Frontal cortex (tissue), 3 donors: ENCODE measurements at regions not wholly inside any gene's neighbourhood (a gene's known extent, or its start where the extent isn't known, plus 50 kb on each side); places are given as distances from the start of the nearest gene placed in this dataset.

Source experiments
- DNase-seq, 2 donors: peaks; one replicate each; pipeline ENCODE4 v3.0.0; 2012; ENCODE audit warnings: low spot score in 2 of 2
- FAIRE-seq: peaks from 2 replicates; lab custom pipeline; 2012; peaks lifted over from hg19 to GRCh38; lab: Jason Lieb, UNC
- donor health status: control.
- donor health status: control.
- donor health status: control.

DNA sequence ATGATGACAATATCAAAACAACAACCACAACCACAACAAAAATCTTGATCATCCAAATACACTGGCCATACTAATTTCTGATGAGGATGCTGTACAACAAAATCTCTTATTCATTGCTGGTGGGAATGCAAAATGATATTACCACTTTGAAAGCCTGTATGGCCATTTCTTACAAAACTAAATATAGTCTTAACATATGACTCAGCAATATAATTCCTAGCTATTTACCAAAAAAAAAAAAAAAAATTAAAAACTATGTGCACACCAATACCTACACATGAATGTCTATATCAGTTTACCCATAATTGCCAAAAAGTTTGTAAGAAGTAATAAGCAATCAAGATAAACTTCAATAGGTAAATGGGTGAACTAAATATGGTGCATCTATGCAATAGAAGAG, 1379.7 kb downstream of the CDH11 start:
- DNase-seq (no peak), FAIRE-seq (no peak)

DNA sequence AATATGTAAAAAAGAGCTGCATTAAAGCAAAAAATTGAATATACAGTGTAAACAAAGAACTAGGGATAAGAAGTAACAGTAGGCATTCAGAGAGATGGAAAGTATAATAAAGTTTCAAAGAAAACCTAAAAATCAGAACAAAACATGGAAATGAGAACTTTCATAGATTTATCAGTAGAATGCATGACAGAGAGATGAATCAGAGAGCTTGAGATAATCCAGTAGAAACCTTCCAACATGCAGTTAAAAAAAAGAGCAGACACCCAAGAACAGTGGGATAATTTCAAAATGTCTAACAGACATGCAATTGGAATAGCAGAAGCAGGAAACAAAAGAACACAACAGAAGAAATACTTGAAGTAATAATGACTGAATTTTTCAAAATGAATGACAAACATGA, 1384.2 kb downstream of the CDH11 start:
- FAIRE-seq (no peak), DNase-seq (no peak)

DNA sequence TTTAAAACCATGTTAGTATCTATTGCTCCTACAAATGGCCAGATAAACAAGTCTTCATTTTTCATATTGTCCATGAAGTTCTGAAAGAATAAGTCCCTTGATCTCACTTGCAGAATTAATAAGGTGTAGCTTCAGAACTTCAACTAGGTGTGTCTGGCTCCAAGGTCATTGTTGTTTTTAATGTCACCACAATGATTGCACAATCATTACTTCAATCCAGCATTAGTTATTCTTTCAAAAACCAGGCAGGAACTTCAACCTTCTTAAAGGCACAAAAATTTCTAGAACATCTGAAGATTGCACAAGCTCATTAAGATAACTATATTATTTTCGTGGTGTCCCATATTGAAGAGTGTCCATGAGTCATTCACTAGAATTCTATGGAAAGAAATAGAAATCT, 1386.4 kb downstream of the CDH11 start:
- FAIRE-seq, result no peak

DNA sequence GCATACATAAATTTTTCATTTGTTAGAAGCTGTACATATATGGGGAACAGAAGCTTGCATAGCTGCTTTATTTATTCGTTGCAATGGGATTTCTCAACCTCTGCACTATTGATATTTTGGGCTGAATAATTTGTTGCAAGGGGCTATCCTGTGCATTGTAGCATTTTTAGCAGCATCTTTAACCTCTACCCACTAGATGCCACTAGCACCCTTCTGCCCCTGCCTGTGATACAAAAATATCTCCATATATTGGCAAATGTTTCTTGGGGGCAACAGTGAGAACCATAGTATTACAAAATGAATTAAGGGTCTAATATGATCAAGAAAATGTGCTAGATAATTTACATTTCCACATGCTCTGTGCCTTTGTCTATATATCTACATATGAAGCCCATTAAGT, 1401.0 kb downstream of the CDH11 start:
- FAIRE-seq, result no peak

More for the DNA sequence above, 1386.4 kb downstream of the CDH11 start:
- DNase-seq, result no peak

DNA sequence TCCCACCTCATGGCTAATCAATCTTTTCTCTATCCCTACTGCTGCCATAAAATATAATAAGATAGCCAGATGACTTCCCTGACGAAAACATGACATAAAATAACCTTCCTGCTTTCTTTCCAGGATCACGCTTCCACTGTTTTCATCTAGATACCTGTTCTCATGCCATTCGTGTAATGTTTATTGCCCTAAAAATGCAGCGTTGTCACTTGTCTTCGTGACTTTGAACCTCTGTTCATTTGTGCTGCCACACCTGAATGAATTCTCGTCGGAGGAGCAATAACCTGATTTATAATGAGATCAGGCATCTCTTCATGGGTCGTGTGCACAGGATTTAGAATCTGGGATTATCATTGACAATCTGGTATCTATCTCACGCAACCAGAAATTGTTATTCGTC, 1401.9 kb downstream of the CDH11 start:
- FAIRE-seq (no peak), DNase-seq (no peak)

More for the DNA sequence above, 1401.0 kb downstream of the CDH11 start:
- no peak for DNase-seq

DNA sequence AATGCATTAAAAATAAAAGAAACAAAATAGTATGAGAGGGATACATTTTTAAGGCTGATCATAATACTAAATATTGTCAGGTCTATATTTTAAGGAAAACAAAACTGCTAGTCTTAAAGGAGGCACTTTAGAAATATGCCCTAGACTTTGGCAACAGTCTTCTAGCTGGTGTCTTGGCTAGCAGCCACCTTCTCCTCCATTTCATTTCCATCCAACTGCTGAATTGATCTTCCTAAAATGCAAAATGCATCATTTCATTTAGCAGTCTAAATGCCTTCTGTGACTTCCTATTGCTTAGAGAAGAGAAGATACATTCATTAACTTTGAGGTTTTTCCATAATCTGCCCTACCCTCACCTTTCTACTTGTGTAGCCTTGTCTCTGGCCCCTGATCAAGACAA, 1404.1 kb downstream of the CDH11 start:
- DNase-seq (no peak), FAIRE-seq (no peak)

DNA sequence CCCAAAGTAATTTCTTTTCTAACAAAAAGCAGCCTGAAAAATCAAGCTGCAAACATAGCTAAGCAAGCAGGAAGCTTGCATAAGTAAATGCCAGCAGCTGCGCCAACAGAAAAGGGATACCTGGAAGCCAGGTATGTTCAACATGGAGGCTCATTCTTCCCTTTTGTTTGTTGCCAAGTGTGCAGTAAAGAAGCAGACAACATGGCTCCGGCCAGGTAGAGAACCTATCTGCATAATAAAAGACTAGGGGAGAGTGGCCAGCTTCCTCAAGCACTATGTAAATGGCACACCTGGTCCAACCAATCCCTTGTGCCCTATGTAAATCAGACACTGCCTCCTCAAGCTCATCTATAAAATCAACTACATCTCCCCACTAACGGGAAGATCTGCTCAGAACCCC, 1407.0 kb downstream of the CDH11 start:
- FAIRE-seq, result no peak

DNA sequence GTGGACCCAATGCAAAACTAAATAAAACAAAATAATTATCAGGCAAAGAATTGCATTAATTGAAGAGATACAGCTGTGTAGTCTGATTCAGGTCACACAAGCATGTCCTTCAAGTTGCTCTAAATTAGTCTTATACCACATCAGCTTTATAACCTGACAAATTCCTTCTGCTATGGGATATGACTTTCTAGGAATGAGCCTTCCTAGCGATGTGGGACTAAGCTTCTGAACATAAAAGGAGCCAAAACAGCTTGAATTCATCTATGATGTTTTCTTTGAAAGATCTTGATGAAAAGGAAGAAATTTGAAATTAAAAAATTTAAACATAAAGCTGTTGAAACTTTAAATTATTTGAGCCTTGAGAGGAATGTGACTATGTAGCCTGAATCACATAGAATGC, 1409.1 kb downstream of the CDH11 start:
- DNase-seq, result no peak
- FAIRE-seq, result no peak

More for the DNA sequence above, 1407.0 kb downstream of the CDH11 start:
- DNase-seq, result no peak

DNA sequence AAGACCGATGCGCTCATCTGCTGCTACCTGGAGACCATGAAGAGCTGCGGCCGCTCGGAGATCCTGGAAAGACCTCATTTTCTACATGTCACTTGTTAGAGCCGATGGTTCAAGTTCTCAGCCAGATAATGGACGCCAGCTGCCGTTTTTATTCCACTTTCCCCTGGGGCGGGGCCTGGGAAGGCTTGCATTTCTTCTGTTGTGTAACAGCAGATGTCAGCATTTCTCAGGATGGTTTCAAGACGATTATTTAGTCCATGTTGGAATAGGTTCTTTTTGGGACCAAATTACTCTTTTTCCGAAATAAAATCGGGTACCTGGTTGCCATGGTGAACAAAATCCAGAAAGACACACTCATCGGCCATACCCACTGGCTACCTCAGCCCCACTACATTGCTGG, 1418.3 kb downstream of the CDH11 start:
- DNase-seq (no peak), FAIRE-seq (no peak)

DNA sequence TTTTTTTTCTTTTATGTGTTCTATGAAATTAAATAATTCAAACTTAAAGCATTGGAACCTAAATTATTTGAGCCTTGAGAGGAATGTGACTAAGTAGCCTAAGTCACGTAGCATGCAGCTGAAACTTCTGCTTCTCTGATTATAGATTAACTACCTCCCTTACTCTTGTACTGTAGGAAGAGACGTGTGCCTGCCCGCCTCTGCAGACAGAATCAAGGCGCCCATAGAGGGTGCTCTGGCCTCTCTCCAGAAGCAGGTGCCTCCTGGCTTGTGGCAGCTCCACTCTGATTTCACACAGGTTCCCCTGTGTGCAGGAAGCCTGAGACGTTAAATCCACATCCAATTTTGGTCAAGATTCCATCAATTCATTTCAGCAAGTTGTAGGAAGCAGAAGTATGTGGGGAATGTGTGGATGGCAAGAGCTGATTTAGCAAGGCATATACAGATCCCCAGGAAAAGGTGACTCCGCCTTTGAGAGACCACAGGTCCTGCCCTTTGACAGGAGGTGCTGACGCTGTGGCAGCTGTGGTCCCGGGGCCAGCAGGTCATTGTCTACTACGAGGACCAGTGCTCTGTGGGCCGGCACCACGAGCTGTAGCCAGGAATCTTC, 1418.8 kb downstream of the CDH11 start:
- FAIRE-seq (no peak), DNase-seq (no peak)

DNA sequence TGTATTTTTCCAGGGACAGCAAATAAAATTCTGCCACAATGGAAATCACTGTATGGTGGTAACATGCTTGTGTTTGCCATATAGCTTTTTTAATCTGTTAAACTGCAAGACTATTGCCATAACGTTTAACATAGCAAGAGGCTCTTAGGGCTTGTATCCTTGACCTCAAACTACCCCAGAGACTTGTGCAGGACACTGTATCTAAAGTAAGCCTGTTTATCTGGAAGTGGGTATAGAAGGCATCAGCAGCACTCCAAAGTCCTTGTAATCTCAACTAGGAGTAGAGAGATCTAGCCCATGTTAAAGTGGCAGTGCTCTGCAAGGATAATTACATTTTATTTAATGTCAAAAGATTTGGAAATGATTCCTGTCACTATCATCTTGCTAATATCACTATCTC, 1424.1 kb downstream of the CDH11 start:
- DNase-seq (no peak), FAIRE-seq (no peak)

DNA sequence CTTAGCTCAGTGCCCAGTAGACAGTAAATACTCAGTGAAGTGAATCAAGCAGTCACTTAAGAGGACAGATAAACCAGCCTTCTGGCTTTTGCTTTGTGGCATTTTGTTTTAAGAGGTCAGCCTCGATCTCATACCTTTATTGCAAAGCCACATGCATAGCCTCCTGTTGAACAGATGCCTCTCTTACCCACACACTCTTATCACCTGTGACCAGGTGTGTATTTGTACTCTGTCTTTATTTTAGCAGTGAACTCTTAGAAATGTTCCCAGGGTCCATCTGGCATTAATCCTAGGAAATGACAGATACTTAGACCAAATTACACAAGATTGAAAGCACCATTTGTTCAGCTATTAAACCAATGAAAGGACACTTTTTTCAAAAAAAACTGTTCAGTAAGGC, 1426.5 kb downstream of the CDH11 start:
- no peak for FAIRE-seq

DNA sequence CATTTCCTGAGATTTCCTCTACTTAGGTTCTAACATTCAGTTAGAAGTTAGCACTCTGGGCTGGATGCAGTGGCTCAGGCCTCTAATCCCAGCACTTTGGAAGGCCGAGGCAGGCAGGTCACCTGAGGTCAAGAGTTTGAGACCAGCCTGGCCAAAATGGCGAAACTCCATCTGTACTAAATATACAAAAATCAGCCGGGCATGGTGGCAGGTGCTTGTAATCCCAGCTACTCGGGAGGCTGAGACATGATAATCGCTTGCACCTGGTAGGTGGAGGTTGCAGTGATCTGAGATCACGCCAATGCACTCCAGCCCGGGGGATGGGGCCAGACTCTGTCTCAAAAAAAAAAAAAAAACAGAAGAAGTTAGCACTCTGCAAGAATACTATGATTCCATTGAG, 1430.9 kb downstream of the CDH11 start:
- DNase-seq (no peak), FAIRE-seq (no peak)

More for the DNA sequence above, 1426.5 kb downstream of the CDH11 start:
- DNase-seq, result no peak

DNA sequence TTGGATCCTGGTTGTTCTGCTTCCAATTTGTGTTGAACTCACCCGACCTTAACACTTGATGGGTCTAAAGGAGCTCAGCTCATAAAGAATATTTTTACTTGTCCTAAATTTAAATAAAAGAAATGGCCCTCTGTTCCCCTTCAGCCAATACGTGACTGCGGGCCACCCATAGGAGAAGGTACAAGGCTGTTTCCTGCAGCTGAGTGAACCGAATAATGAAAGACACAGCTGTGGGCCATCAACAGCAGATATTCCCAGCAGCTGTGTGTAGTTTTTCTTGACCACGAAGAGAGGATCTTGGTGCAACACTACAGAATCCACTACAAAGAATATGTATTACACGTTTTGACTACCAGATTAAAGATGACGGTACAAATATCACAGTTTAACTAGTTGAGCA, 1431.6 kb downstream of the CDH11 start:
- DNase-seq, result no peak
- FAIRE-seq, result no peak

DNA sequence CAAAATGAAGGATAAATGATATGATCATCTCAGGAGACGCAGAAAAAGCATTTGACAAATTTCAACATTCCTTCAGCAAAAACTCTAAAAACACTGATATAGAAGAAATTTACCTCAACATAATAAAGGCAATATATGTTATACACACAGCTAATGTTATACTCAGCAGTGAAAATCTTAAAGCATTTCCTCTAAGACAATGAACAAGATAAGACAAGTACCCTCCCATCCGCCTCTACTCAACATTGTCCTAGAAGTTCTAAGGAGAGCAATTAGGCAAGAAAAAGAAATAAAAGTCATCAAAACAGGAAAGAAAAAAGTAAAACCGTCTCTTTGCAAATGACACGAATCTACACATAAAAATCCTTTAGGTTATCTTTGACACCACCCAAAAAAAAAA, 1432.8 kb downstream of the CDH11 start:
- DNase-seq (no peak), FAIRE-seq (no peak)

DNA sequence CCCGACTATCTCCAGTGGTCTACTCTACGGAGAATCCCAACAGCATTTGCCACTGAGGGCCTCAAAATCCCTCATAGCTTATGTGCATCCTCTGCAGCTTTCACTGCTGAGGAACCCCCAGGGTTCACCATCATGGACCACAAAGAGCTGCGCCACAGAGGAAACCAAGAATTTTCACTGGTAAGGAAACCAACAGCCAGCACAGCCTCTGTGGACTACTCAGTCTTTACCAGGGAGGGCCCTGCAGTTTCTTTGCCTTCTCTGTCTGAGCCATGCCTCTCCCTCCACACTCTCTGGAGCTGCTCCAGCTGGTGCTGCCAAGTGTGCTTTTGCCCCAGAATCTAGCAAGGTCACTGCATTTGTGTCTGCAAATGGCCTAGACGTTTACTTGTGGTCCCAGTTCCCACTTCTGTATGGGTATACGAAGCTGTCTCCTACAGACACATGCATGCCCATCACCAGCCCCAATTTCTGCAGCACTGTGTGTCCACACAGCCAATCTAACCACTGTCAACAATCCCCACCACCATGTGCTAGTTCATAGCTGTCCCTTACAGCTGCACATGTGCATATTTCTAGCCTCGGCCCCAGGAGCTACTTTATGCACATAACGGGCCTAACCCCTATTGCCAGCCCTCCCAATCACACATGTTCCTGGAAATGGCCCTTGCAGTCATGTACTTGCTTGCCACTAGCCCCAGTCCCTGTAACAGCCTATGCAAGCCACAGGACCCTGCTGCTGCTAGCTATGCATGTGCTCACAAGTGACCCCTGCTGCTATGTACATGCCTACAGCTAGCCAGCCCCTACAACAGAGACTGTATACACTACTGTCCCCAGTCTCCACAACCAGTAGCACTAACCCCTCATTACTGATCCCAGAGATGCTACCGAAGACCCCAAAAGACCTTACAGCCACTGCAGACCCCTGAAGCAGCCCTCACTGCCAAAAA, 1437.4 kb downstream of the CDH11 start:
- no peak for FAIRE-seq
- DNase-seq, result no peak

DNA sequence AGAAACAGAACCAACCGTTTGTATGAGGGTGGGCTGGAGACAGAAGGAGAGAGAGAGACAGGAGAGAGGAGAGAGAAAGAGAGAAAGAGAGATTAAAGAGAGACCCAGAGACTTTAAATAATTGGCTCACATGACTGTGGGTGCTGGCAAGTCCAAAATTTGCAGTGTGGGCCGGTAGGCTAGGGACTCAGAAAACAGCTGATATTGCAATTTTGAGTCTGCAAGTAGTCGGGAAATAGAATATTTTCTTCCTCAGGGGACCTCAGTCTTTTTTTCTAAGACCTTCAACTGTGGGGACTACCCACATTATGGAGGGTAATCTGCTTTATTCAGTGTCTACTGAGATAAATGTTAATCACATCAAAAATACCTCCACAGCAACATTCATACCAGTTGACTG, 1439.0 kb downstream of the CDH11 start:
- DNase-seq (no peak), FAIRE-seq (no peak)

DNA sequence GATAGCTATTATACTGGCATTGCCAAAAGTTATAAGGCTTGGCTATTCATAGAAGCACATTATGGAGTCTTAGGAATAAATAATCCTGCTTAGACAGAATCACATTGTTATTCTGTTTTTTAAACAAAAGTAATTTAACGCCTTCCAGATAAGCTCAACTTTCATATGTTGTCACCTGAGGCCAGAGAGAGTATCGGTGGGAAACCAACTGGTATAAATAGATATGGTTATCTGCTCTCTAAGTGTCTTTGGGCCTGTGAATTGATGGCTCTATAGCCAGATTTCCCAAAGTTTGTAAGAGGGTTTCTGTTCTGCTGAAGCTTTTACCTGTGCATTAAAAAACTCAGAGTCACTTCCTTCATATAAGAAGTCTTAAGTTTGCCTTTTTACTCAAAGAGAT, 1449.4 kb downstream of the CDH11 start:
- DNase-seq, result no peak
- no peak for FAIRE-seq

DNA sequence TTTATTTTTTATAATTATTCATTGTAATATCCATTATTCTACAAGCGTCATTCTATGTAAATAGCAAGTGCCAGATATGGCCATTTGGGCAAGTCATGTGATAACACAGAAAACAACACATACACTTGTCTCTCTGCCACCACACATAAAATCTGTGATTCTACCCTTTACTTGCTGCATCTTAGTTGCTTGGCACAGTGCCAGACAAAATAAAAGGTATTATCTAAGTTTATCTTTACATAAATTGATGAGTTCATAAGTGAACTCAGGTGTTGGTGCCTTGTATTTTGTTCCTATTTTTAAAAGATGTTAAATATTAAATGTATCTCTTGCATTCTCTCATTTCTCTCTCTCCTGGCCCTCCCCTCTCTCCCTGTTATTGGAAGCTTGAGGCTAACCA, 1458.7 kb downstream of the CDH11 start:
- DNase-seq, result no peak
- no peak for FAIRE-seq

DNA sequence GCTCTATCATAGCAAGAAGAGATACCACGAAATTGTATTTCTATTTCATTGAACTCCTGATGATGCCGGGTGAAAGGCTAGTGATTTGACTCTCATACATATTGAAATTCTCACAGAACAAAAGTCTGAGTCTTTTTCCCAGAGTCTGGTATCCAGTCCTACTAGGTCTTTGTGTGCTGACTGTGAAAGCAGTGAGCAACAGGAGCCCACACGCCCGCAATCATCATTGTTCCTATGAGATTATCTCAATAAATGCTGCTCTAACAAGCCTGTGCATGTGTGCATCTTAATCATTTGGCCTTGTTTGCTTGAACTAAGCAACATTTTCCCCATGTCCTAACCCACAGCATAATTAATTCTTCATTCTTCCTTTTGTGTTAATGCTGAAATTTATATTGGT, 1466.0 kb downstream of the CDH11 start:
- no peak for DNase-seq
- FAIRE-seq, result no peak

DNA sequence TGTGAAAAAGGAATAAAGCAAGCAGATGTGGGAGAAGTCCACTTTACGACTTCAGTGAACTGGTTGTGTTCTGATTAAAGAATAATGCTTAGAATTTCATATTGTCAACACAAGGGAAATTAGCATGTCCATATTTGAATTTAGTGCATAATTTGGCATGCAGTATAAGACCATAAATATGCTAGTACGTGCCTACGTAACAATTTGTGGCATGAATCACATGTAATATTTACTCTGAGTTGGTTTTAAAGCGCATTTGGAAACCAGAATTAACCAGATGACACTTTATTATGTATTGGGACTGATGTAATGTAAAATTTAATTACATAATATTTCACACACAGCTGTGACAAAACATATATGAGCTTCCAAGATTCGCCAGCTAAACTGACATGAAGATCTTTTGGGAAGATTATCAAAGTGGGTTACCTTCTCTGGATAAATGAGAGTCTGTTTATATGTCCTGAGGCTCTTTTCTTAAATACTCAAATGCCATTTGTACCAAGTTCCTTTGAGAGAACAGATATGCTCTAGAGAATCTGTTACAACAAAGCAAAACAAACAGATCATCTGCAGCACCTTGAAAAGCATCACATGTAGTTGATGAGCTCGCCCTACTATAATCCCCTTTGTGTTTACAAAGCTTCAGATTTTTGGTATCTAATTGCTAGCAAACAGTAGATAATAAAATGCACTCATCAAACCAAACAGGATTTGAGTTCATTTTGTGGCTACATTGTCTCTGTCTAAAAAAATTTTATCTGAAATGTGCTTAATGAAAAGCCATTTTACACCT, 1468.6 kb downstream of the CDH11 start:
- DNase-seq (no peak), FAIRE-seq (no peak)
